ENCODE measurements at regions not wholly inside any gene's neighbourhood (a gene's known extent, or its start where the extent isn't known, plus 50 kb on each side); places are given as distances from the start of the nearest gene placed in this dataset.

DNA sequence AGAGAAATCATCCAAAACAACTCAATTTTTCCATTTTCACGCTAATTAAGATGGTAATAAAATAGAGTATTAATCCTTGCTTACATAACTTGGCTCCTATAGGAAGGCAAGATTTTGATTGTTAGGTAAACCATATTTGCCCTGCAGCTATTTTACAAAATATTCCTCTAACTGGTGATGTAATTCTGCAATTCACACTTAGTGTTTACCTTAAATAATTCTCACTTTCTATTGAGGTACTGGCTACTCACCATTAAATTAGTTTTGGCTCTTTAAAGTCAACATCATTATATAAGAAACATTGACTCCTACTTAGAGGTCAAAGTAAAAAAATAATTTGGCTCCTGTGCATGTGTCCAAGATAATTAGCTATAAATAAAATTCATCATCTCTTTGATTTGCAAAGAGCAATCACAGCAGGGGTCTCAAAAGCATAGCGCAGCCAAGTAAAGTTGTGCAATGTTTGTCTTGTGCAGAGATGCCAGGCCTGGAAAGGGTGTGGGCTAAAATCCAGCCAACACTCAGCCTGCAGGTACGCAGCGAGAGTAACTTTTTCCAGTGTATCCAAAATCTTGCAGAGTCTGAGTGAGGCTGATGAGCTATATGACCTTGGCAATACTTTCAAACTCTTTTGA lies 501.2 kb downstream of the MMUT start:
- TF ChIP-seq, protein P1, sequence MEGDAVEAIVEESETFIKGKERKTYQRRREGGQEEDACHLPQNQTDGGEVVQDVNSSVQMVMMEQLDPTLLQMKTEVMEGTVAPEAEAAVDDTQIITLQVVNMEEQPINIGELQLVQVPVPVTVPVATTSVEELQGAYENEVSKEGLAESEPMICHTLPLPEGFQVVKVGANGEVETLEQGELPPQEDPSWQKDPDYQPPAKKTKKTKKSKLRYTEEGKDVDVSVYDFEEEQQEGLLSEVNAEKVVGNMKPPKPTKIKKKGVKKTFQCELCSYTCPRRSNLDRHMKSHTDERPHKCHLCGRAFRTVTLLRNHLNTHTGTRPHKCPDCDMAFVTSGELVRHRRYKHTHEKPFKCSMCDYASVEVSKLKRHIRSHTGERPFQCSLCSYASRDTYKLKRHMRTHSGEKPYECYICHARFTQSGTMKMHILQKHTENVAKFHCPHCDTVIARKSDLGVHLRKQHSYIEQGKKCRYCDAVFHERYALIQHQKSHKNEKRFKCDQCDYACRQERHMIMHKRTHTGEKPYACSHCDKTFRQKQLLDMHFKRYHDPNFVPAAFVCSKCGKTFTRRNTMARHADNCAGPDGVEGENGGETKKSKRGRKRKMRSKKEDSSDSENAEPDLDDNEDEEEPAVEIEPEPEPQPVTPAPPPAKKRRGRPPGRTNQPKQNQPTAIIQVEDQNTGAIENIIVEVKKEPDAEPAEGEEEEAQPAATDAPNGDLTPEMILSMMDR (IDR thresholded peaks at IDR 0.05), result no peak
- TF ChIP-seq ZFX (IDR thresholded peaks at IDR 0.05; ENCODE audit: borderline replicate concordance), result no peak
